ENCODE measurements at regions not wholly inside any gene's neighbourhood (a gene's known extent, or its start where the extent isn't known, plus 50 kb on each side); places are given as distances from the start of the nearest gene placed in this dataset.

GRCh38 chr13:83730674-83731073 is 151.6 kb downstream of the SLITRK1 start:
- no peak overlapping the region for H3K18ac ChIP-seq (ENCODE audit: low read length)
- no peak overlapping the region for H3K4me2 ChIP-seq (ENCODE audit: insufficient read depth, low read length, poor library complexity, severe bottlenecking)
- no peaks in the 10 kb centered on the region for H3K9me3 ChIP-seq (replicated peaks in 1 of 2; ENCODE audit: control insufficient read depth in 2 of 2, insufficient read depth in 1 of 2, low read depth in 1 of 2, low read length in 2 of 2)
- H3K4ac ChIP-seq (ENCODE audit: low read length), result no peak overlapping the region
- H2AK5ac ChIP-seq (ENCODE audit: low read depth, low read length), result no peak overlapping the region
- no peak overlapping the region for H3K4me3 ChIP-seq (ENCODE audit: low read length in 2 of 2)
- WGBS, 2 donors (ENCODE audit: extremely low coverage in 2 of 2, insufficient read length in 2 of 2, insufficient replicate concordance in 1 of 2), result no CpG with 5 or more reads among the region's 6 CpGs
- no peaks in the 10 kb centered on the region for H3K27me3 ChIP-seq (ENCODE audit: control insufficient read depth in 3 of 3, insufficient read depth in 3 of 3, low read depth in 1 of 3, low read length in 3 of 3)
- H4K8ac ChIP-seq (ENCODE audit: low read depth, low read length), result no peak overlapping the region
- no peak overlapping the region for H3K23ac ChIP-seq (ENCODE audit: low read depth, low read length, poor library complexity)
- H3K36me3 ChIP-seq (replicated peaks in 1 of 2; ENCODE audit: control insufficient read depth in 2 of 2, insufficient read depth in 2 of 2, low read length in 2 of 2), result no peaks in the 10 kb centered on the region
- H2AFZ ChIP-seq (ENCODE audit: low read length), result peak overlapping the region; percentile 3
- no peak overlapping the region for H2BK5ac ChIP-seq (ENCODE audit: low read length)
- no peak overlapping the region for H3K27ac ChIP-seq (replicated peaks; ENCODE audit: low read length)
- H4K91ac ChIP-seq (ENCODE audit: low read depth, low read length, poor library complexity), result no peak overlapping the region
- no peaks in the 10 kb centered on the region for H3K79me1 ChIP-seq (ENCODE audit: low read depth, low read length)
- no peak overlapping the region for H2BK12ac ChIP-seq (ENCODE audit: low read length)
- H3K4me1 ChIP-seq (ENCODE audit: control insufficient read depth in 2 of 2, insufficient read depth in 1 of 2, low read depth in 1 of 2, low read length in 2 of 2), result no peaks in the 10 kb centered on the region
- no peak overlapping the region for H2BK15ac ChIP-seq (ENCODE audit: low read length)
- no peak overlapping the region for H3K9ac ChIP-seq (ENCODE audit: low read depth, low read length, poor library complexity)
- DNase-seq (ENCODE audit: low spot score), result no peak
- no peak overlapping the region for H2BK120ac ChIP-seq (ENCODE audit: low read depth, low read length)
- H3K14ac ChIP-seq (ENCODE audit: low read length), result no peak overlapping the region

- Histone ChIP-seq H2BK5ac (ENCODE audit: low read length) (no peak overlapping the region), H3K36me3 (replicated peaks in 1 of 2; ENCODE audit: control insufficient read depth in 2 of 2, insufficient read depth in 2 of 2, low read length in 2 of 2) (no peaks in the 10 kb centered on the region), H3K79me1 (ENCODE audit: low read depth, low read length) (no peaks in the 10 kb centered on the region), H2BK15ac (ENCODE audit: low read length) (no peak overlapping the region), H3K4me3 (ENCODE audit: low read length in 2 of 2) (no peak overlapping the region), H2BK12ac (ENCODE audit: low read length) (no peak overlapping the region), H2AK5ac (ENCODE audit: low read depth, low read length) (no peak overlapping the region), H3K27me3 (ENCODE audit: control insufficient read depth in 3 of 3, insufficient read depth in 3 of 3, low read depth in 1 of 3, low read length in 3 of 3) (no peaks in the 10 kb centered on the region), H4K8ac (ENCODE audit: low read depth, low read length) (no peak overlapping the region), H3K27ac (replicated peaks; ENCODE audit: low read length) (no peak overlapping the region), H3K4ac (ENCODE audit: low read length) (no peak overlapping the region), H3K23ac (ENCODE audit: low read depth, low read length, poor library complexity) (no peak overlapping the region), H4K91ac (ENCODE audit: low read depth, low read length, poor library complexity) (no peak overlapping the region), H3K9me3 (replicated peaks in 1 of 2; ENCODE audit: control insufficient read depth in 2 of 2, insufficient read depth in 1 of 2, low read depth in 1 of 2, low read length in 2 of 2) (no peaks in the 10 kb centered on the region), H3K18ac (ENCODE audit: low read length) (no peak overlapping the region), H3K14ac (ENCODE audit: low read length) (no peak overlapping the region), H3K4me2 (ENCODE audit: insufficient read depth, low read length, poor library complexity, severe bottlenecking) (no peak overlapping the region), H3K4me1 (ENCODE audit: control insufficient read depth in 2 of 2, insufficient read depth in 1 of 2, low read depth in 1 of 2, low read length in 2 of 2) (no peaks in the 10 kb centered on the region), H2BK120ac (ENCODE audit: low read depth, low read length) (no peak overlapping the region), H2AFZ (ENCODE audit: low read length) (no peak overlapping the region), H3K9ac (ENCODE audit: low read depth, low read length, poor library complexity) (no peak overlapping the region)
- WGBS, 2 donors (ENCODE audit: extremely low coverage in 2 of 2, insufficient read length in 2 of 2, insufficient replicate concordance in 1 of 2), result no CpG with 5 or more reads among the region's 2 CpGs
- DNase-seq (ENCODE audit: low spot score), result no peak
Measured at GRCh38 chr13:83722443-83722842, 159.8 kb downstream of the SLITRK1 start.

- H3K4me3 ChIP-seq (ENCODE audit: low read length in 2 of 2), result no peak overlapping the region
- H3K9ac ChIP-seq (ENCODE audit: low read depth, low read length, poor library complexity), result no peak overlapping the region
- no peaks in the 10 kb centered on the region for H3K79me1 ChIP-seq (ENCODE audit: low read depth, low read length)
- H3K14ac ChIP-seq (ENCODE audit: low read length), result no peak overlapping the region
- H3K18ac ChIP-seq (ENCODE audit: low read length), result no peak overlapping the region
- H4K8ac ChIP-seq (ENCODE audit: low read depth, low read length), result no peak overlapping the region
- no peak overlapping the region for H2BK5ac ChIP-seq (ENCODE audit: low read length)
- H2BK15ac ChIP-seq (ENCODE audit: low read length), result no peak overlapping the region
- H3K36me3 ChIP-seq (replicated peaks in 1 of 2; ENCODE audit: control insufficient read depth in 2 of 2, insufficient read depth in 2 of 2, low read length in 2 of 2), result no peaks in the 10 kb centered on the region
- H3K4ac ChIP-seq (ENCODE audit: low read length), result no peak overlapping the region
- H2BK120ac ChIP-seq (ENCODE audit: low read depth, low read length), result no peak overlapping the region
- no peaks in the 10 kb centered on the region for H3K9me3 ChIP-seq (replicated peaks in 1 of 2; ENCODE audit: control insufficient read depth in 2 of 2, insufficient read depth in 1 of 2, low read depth in 1 of 2, low read length in 2 of 2)
- H3K4me1 ChIP-seq (ENCODE audit: control insufficient read depth in 2 of 2, insufficient read depth in 1 of 2, low read depth in 1 of 2, low read length in 2 of 2), result no peaks in the 10 kb centered on the region
- H4K91ac ChIP-seq (ENCODE audit: low read depth, low read length, poor library complexity), result no peak overlapping the region
- H3K4me2 ChIP-seq (ENCODE audit: insufficient read depth, low read length, poor library complexity, severe bottlenecking), result no peak overlapping the region
- no peak overlapping the region for H2BK12ac ChIP-seq (ENCODE audit: low read length)
- DNase-seq (ENCODE audit: low spot score), result no peak
- no CpG with 5 or more reads among the region's 6 CpGs for WGBS, 2 donors (ENCODE audit: extremely low coverage in 2 of 2, insufficient read length in 2 of 2, insufficient replicate concordance in 1 of 2)
- no peak overlapping the region for H2AK5ac ChIP-seq (ENCODE audit: low read depth, low read length)
- H3K27ac ChIP-seq (replicated peaks; ENCODE audit: low read length), result no peak overlapping the region
- H3K23ac ChIP-seq (ENCODE audit: low read depth, low read length, poor library complexity), result no peak overlapping the region
- H2AFZ ChIP-seq (ENCODE audit: low read length), result no peak overlapping the region
- no peaks in the 10 kb centered on the region for H3K27me3 ChIP-seq (ENCODE audit: control insufficient read depth in 3 of 3, insufficient read depth in 3 of 3, low read depth in 1 of 3, low read length in 3 of 3)
Measured at GRCh38 chr13:83716121-83716520, 166.2 kb downstream of the SLITRK1 start.

GRCh38 chr13:83714236-83714635 is 168.0 kb downstream of the SLITRK1 start:
- Histone ChIP-seq H3K9ac (ENCODE audit: low read depth, low read length, poor library complexity) (no peak overlapping the region), H4K91ac (ENCODE audit: low read depth, low read length, poor library complexity) (no peak overlapping the region), H4K8ac (ENCODE audit: low read depth, low read length) (no peak overlapping the region), H2BK5ac (ENCODE audit: low read length) (no peak overlapping the region), H3K36me3 (replicated peaks in 1 of 2; ENCODE audit: control insufficient read depth in 2 of 2, insufficient read depth in 2 of 2, low read length in 2 of 2) (no peaks in the 10 kb centered on the region), H3K27ac (replicated peaks; ENCODE audit: low read length) (no peak overlapping the region), H3K14ac (ENCODE audit: low read length) (no peak overlapping the region), H3K4ac (ENCODE audit: low read length) (no peak overlapping the region), H2BK120ac (ENCODE audit: low read depth, low read length) (no peak overlapping the region), H3K9me3 (replicated peaks in 1 of 2; ENCODE audit: control insufficient read depth in 2 of 2, insufficient read depth in 1 of 2, low read depth in 1 of 2, low read length in 2 of 2) (no peaks in the 10 kb centered on the region), H3K4me3 (ENCODE audit: low read length in 2 of 2) (no peak overlapping the region), H3K4me1 (ENCODE audit: control insufficient read depth in 2 of 2, insufficient read depth in 1 of 2, low read depth in 1 of 2, low read length in 2 of 2) (no peaks in the 10 kb centered on the region), H3K27me3 (ENCODE audit: control insufficient read depth in 3 of 3, insufficient read depth in 3 of 3, low read depth in 1 of 3, low read length in 3 of 3) (no peaks in the 10 kb centered on the region), H2BK15ac (ENCODE audit: low read length) (no peak overlapping the region), H2AK5ac (ENCODE audit: low read depth, low read length) (no peak overlapping the region), H3K18ac (ENCODE audit: low read length) (no peak overlapping the region), H3K79me1 (ENCODE audit: low read depth, low read length) (no peaks in the 10 kb centered on the region), H2BK12ac (ENCODE audit: low read length) (no peak overlapping the region), H3K4me2 (ENCODE audit: insufficient read depth, low read length, poor library complexity, severe bottlenecking) (no peak overlapping the region), H2AFZ (ENCODE audit: low read length) (no peak overlapping the region), H3K23ac (ENCODE audit: low read depth, low read length, poor library complexity) (no peak overlapping the region)
- no CpG with 5 or more reads among the region's 1 CpG for WGBS, 2 donors (ENCODE audit: extremely low coverage in 2 of 2, insufficient read length in 2 of 2, insufficient replicate concordance in 1 of 2)
- no peak for DNase-seq (ENCODE audit: low spot score)

All from neuronal stem cell (in vitro differentiated cells).